ENCODE measurements at regions not wholly inside any gene's neighbourhood (a gene's known extent, or its start where the extent isn't known, plus 50 kb on each side); places are given as distances from the start of the nearest gene placed in this dataset.

GRCh38 chr12:24723759-24724158 is 225.1 kb downstream of the BCAT1 start:
- DNase-seq (ENCODE audit: low spot score) = no peak

- DNase-seq (ENCODE audit: low spot score) = no peak
Measured at GRCh38 chr12:24721191-24721590, 227.7 kb downstream of the BCAT1 start.

GRCh38 chr12:24719293-24719721 is 229.6 kb downstream of the BCAT1 start:
- peak; percentile 50 for DNase-seq (ENCODE audit: low spot score)

- DNase-seq (ENCODE audit: low spot score) = no peak
Measured at GRCh38 chr12:24718617-24719016, 230.3 kb downstream of the BCAT1 start.

- no peak for DNase-seq (ENCODE audit: low spot score)
Measured at GRCh38 chr12:24714237-24714636, 234.7 kb downstream of the BCAT1 start.

- DNase-seq (ENCODE audit: low spot score) = no peak
Measured at GRCh38 chr12:24711056-24712008, 237.6 kb downstream of the BCAT1 start.

- no peak for DNase-seq (ENCODE audit: low spot score)
Measured at GRCh38 chr12:24709216-24709615, 239.7 kb downstream of the BCAT1 start.

GRCh38 chr12:24708718-24709117 is 240.2 kb downstream of the BCAT1 start:
- DNase-seq (ENCODE audit: low spot score) = no peak

GRCh38 chr12:24708043-24708442 is 240.9 kb downstream of the BCAT1 start:
- no peak for DNase-seq (ENCODE audit: low spot score)

GRCh38 chr12:24707334-24707733 is 241.6 kb downstream of the BCAT1 start:
- no peak for DNase-seq (ENCODE audit: low spot score)

- no peak for DNase-seq (ENCODE audit: low spot score)
Measured at GRCh38 chr12:24705741-24706358, 243.1 kb downstream of the BCAT1 start.

- DNase-seq (ENCODE audit: low spot score) = no peak
Measured at GRCh38 chr12:24705216-24705615, 243.7 kb downstream of the BCAT1 start.

- no peak for DNase-seq (ENCODE audit: low spot score)
Measured at GRCh38 chr12:24701343-24701742, 247.6 kb downstream of the BCAT1 start.

- DNase-seq (ENCODE audit: low spot score) = no peak
Measured at GRCh38 chr12:24698972-24699371, 249.9 kb downstream of the BCAT1 start.

- no peak for DNase-seq (ENCODE audit: low spot score)
Measured at GRCh38 chr12:24697769-24698168, 251.1 kb downstream of the BCAT1 start.

GRCh38 chr12:24697295-24697694 is 251.6 kb downstream of the BCAT1 start:
- no peak for DNase-seq (ENCODE audit: low spot score)

GRCh38 chr12:24696800-24697199 is 252.1 kb downstream of the BCAT1 start:
- DNase-seq (ENCODE audit: low spot score) = no peak

GRCh38 chr12:24695657-24696329 is 253.1 kb downstream of the BCAT1 start:
- no peak for DNase-seq (ENCODE audit: low spot score)

GRCh38 chr12:24695103-24695502 is 253.8 kb downstream of the BCAT1 start:
- no peak for DNase-seq (ENCODE audit: low spot score)

GRCh38 chr12:24688601-24689000 is 260.3 kb downstream of the BCAT1 start:
- DNase-seq (ENCODE audit: low spot score) = no peak

- DNase-seq (ENCODE audit: low spot score) = no peak
Measured at GRCh38 chr12:24681570-24681969, 267.3 kb downstream of the BCAT1 start.

GRCh38 chr12:24679126-24679525 is 269.8 kb downstream of the BCAT1 start:
- DNase-seq (ENCODE audit: low spot score) = no peak

- no peak for DNase-seq (ENCODE audit: low spot score)
Measured at GRCh38 chr12:24678436-24678835, 270.5 kb downstream of the BCAT1 start.
